ENCODE measurements at regions not wholly inside any gene's neighbourhood (a gene's known extent, or its start where the extent isn't known, plus 50 kb on each side); places are given as distances from the start of the nearest gene placed in this dataset.

- DNase-seq = no peak
Observed at GRCh38 chr22:27019827-27020226, 362.4 kb downstream of the MIAT start.

GRCh38 chr22:27022274-27022895, 365.0 kb downstream of the MIAT start:
- no peak for DNase-seq

GRCh38 chr22:27022896-27023361, 365.5 kb downstream of the MIAT start:
- DNase-seq = no peak

GRCh38 chr22:27023591-27023990, 366.2 kb downstream of the MIAT start:
- DNase-seq = no peak

- DNase-seq = no peak
Observed at GRCh38 chr22:27024982-27025381, 367.6 kb downstream of the MIAT start.

- DNase-seq = no peak
Observed at GRCh38 chr22:27028093-27028492, 370.7 kb downstream of the MIAT start.

GRCh38 chr22:27029584-27030130, 372.3 kb downstream of the MIAT start:
- DNase-seq = no peak

GRCh38 chr22:27032091-27032761, 374.8 kb downstream of the MIAT start:
- no peak for DNase-seq

GRCh38 chr22:27041745-27042310, 384.4 kb downstream of the MIAT start:
- DNase-seq = no peak

GRCh38 chr22:27043262-27043661, 385.9 kb downstream of the MIAT start:
- no peak for DNase-seq

GRCh38 chr22:27045103-27045947, 387.9 kb downstream of the MIAT start:
- no peak for DNase-seq

- no peak for DNase-seq
Observed at GRCh38 chr22:27046086-27046485, 388.7 kb downstream of the MIAT start.

- DNase-seq = no peak
Observed at GRCh38 chr22:27046603-27047002, 389.2 kb downstream of the MIAT start.

- no peak for DNase-seq
Observed at GRCh38 chr22:27050771-27051170, 393.4 kb downstream of the MIAT start.

GRCh38 chr22:27051407-27051806, 394.0 kb downstream of the MIAT start:
- DNase-seq = no peak

GRCh38 chr22:27057717-27058116, 400.3 kb downstream of the MIAT start:
- no peak for DNase-seq

- DNase-seq = no peak
Observed at GRCh38 chr22:27060190-27060589, 402.8 kb downstream of the MIAT start.

- DNase-seq = no peak
Observed at GRCh38 chr22:27062910-27063309, 405.5 kb downstream of the MIAT start.

- DNase-seq = no peak
Observed at GRCh38 chr22:27063406-27063805, 406.0 kb downstream of the MIAT start.

GRCh38 chr22:27063841-27064240, 406.5 kb downstream of the MIAT start:
- DNase-seq = no peak

GRCh38 chr22:27064386-27064785, 407.0 kb downstream of the MIAT start:
- no peak for DNase-seq

GRCh38 chr22:27065279-27065678, 407.9 kb downstream of the MIAT start:
- no peak for DNase-seq

GRCh38 chr22:27066856-27067255, 409.5 kb downstream of the MIAT start:
- no peak for DNase-seq

All from activated effector memory CD4-positive, alpha-beta T cell treated with anti-CD3 and anti-CD28 coated beads, Interleukin-2, amount 50 U/mL, for 16 hours (primary cell).